ENCODE measurements at regions not wholly inside any gene's neighbourhood (a gene's known extent, or its start where the extent isn't known, plus 50 kb on each side); places are given as distances from the start of the nearest gene placed in this dataset.

DNA sequence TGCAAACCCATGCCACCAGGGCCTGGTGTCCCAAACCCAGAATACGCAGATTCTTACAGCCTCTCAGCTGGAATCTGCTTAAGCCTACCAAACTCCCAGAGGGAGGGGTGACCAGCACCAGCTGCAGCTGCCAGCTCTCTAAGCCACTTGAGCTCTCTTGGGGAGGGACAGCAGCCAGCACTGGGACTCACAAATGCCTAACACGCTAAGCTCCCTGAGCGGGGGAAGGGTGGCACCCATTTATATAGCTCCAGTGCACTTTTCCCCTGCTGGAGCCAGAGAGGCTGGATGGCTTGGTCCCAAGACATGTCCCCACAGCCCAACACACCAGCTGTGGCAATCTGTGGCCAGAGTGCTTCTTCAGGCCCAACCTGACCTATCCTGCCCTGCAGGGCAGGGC is 326.8 kb upstream of the NRG3 start:
- Mint-ChIP-seq H3K36me3 (ENCODE audit: insufficient read depth, unreplicated experiment) (no peaks in the 10 kb centered on the region), H3K4me1 (ENCODE audit: low read depth, unreplicated experiment) (no peaks in the 10 kb centered on the region), H3K9me3 (ENCODE audit: low read depth, unreplicated experiment) (peaks cover 18% of the 10 kb centered on the region), H3K27ac (ENCODE audit: unreplicated experiment) (no peak overlapping the region), H3K4me3 (ENCODE audit: low read depth, unreplicated experiment) (no peak overlapping the region), H3K27me3 (ENCODE audit: unreplicated experiment) (peaks cover 37% of the 10 kb centered on the region)
- TF ChIP-seq CTCF (IDR thresholded peaks at IDR 0.05; ENCODE audit: unreplicated experiment): no peak
- CTCF ChIA-PET: no interaction called here
- DNase-seq: no peak
- BruUV-seq (replicated peaks): no TSS peak
- intact Hi-C loops (cut with micrococcal nuclease; ENCODE audit: unreplicated experiment): no loop called here

GRCh38 chr10:81564143-81564542 is 310.9 kb upstream of the NRG3 start:
- no peak for DNase-seq
- Mint-ChIP-seq H3K4me3 (ENCODE audit: low read depth, unreplicated experiment) (no peak overlapping the region), H3K27ac (ENCODE audit: unreplicated experiment) (no peak overlapping the region), H3K27me3 (ENCODE audit: unreplicated experiment) (no peaks in the 10 kb centered on the region), H3K36me3 (ENCODE audit: insufficient read depth, unreplicated experiment) (no peaks in the 10 kb centered on the region), H3K4me1 (ENCODE audit: low read depth, unreplicated experiment) (no peaks in the 10 kb centered on the region), H3K9me3 (ENCODE audit: low read depth, unreplicated experiment) (peaks cover 3% of the 10 kb centered on the region)
- BruUV-seq (replicated peaks): no TSS peak
- CTCF ChIA-PET: no interaction called here
- intact Hi-C loops (cut with micrococcal nuclease; ENCODE audit: unreplicated experiment): no loop called here
- TF ChIP-seq CTCF (IDR thresholded peaks at IDR 0.05; ENCODE audit: unreplicated experiment): no peak

DNA sequence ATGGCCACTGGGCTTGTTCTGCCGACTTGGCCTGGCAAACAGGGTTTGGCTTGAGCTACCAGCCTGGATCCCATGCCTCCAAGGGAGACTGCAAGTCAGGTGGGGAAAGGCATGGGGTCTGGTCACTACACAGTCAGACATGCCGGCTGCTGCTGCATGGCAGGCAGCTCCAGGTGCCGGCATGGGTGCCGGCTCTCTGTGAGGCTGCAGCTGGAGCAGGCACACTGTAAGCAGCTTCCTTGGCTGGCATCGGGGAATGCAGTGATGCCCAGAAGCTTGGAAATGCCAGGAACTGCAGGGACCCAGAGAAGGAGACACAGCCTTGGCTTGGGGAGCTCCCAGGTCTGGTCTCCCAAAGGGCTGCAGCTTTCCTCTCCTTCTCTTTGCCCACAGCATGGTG is 305.5 kb upstream of the NRG3 start:
- Mint-ChIP-seq H3K4me1 (ENCODE audit: low read depth, unreplicated experiment) (no peaks in the 10 kb centered on the region), H3K4me3 (ENCODE audit: low read depth, unreplicated experiment) (no peak overlapping the region), H3K27me3 (ENCODE audit: unreplicated experiment) (no peaks in the 10 kb centered on the region), H3K36me3 (ENCODE audit: insufficient read depth, unreplicated experiment) (no peaks in the 10 kb centered on the region), H3K9me3 (ENCODE audit: low read depth, unreplicated experiment) (no peaks in the 10 kb centered on the region), H3K27ac (ENCODE audit: unreplicated experiment) (no peak overlapping the region)
- CTCF ChIA-PET: interaction anchor here (0.6 kb wide), 1 partner anchor 130 kb away, joined by 3 read pairs; no protein-coding TSS in a partner anchor
- no peak for DNase-seq
- no peak for TF ChIP-seq CTCF (IDR thresholded peaks at IDR 0.05; ENCODE audit: unreplicated experiment)
- intact Hi-C loops (cut with micrococcal nuclease; ENCODE audit: unreplicated experiment): no loop called here
- BruUV-seq (replicated peaks): no TSS peak

DNA sequence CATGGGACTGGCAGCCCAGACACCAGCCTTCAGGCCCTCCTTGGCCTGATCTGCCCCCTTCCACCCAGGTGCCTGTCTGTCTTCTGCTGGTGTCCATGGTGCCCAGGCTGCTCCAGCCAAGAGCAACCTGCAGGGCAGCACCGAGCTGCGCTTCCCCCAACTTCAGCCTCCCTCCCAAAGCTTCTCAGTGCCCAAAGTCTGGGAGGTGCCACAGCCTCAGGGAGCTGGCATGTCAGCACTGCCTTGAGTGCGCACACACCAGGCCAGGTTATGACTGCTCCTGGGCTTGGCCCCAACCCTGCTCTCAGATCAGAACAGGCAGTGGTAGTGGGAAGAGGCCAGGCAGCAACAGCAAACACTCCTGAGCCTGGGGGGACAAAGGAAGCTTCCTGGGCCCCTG is 304.6 kb upstream of the NRG3 start:
- intact Hi-C loops (cut with micrococcal nuclease; ENCODE audit: unreplicated experiment): no loop called here
- H3K36me3 Mint-ChIP-seq (ENCODE audit: insufficient read depth, unreplicated experiment): no peaks in the 10 kb centered on the region
- no peaks in the 10 kb centered on the region for H3K9me3 Mint-ChIP-seq (ENCODE audit: low read depth, unreplicated experiment)
- H3K4me3 Mint-ChIP-seq (ENCODE audit: low read depth, unreplicated experiment): no peak overlapping the region
- CTCF ChIA-PET: interaction anchor here (0.7 kb wide), 1 partner anchor 296 kb away, joined by 3 read pairs; no protein-coding TSS in a partner anchor
- no peak overlapping the region for H3K27ac Mint-ChIP-seq (ENCODE audit: unreplicated experiment)
- no peak for TF ChIP-seq CTCF (IDR thresholded peaks at IDR 0.05; ENCODE audit: unreplicated experiment)
- no peak for DNase-seq
- no peaks in the 10 kb centered on the region for H3K27me3 Mint-ChIP-seq (ENCODE audit: unreplicated experiment)
- no TSS peak for BruUV-seq (replicated peaks)
- no peaks in the 10 kb centered on the region for H3K4me1 Mint-ChIP-seq (ENCODE audit: low read depth, unreplicated experiment)
